Stimulated activated CD4-positive, alpha-beta T cell treated with anti-CD3 and anti-CD28 coated beads, Interleukin-2, amount 100 ng/mL, for 24 hours (primary cell): ENCODE measurements at regions not wholly inside any gene's neighbourhood (a gene's known extent, or its start where the extent isn't known, plus 50 kb on each side); places are given as distances from the start of the nearest gene placed in this dataset.
"Not testable (repeated sequence)": the region's sequence is repeated elsewhere in the genome, so short reads cannot be mapped to it uniquely, and the experiment has no call there.

ENCODE experiments used
- DNase-seq, 2 donors: peaks; one replicate each; pipeline ENCODE4 v3.0.0-alpha.2; 2020

DNA sequence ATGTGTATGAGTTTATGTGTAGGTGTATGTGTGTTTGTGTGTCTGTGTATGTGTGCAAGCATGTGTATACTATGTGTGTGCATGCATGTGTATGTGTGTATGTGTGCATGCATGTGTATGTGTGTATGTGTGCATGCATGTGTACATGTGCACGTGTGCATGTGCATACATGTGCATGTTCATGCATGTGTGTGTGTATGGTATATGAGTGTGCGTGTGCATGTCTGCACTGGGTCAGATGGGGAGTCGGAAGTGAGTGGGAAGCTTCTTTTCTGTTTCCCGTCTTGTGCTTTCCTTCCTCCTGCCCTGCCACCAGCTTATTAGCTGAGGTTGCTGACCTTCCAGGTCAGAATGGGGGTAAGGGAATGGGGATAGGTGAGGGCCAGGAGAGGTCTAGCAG lies 174.7 kb downstream of the MAP2K4 start:
- DNase-seq, result no peak

- DNase-seq, result no peak
Measured at GRCh38 chr17:12201294-12201880, 180.7 kb downstream of the MAP2K4 start.

DNA sequence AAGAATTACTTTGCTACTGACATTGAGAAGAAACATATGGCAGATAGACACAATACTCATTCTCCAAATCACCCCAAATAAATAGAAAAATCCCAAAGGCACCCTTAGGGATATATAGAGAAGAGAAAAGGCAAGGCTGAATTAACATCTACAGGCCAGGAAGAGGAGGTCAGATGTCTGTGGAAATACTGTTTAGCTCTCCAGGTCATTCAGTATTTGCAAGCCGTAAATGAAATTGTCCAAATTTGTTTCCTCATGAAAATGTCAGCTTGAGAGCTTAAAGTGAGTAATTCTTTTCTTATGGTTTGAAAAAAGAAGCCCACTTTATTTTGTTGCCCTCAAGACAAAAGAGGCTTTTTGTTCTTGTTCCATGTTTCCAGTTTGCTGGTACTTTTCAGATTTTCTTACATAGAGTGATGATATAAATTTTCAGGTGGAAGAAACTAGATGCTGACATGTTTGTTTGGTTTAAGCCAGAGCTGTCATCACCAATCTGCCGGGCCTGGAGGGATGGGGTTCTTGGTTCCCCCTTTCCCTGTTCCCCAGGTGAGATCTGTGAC lies 189.0 kb downstream of the MAP2K4 start:
- no peak for DNase-seq

DNA sequence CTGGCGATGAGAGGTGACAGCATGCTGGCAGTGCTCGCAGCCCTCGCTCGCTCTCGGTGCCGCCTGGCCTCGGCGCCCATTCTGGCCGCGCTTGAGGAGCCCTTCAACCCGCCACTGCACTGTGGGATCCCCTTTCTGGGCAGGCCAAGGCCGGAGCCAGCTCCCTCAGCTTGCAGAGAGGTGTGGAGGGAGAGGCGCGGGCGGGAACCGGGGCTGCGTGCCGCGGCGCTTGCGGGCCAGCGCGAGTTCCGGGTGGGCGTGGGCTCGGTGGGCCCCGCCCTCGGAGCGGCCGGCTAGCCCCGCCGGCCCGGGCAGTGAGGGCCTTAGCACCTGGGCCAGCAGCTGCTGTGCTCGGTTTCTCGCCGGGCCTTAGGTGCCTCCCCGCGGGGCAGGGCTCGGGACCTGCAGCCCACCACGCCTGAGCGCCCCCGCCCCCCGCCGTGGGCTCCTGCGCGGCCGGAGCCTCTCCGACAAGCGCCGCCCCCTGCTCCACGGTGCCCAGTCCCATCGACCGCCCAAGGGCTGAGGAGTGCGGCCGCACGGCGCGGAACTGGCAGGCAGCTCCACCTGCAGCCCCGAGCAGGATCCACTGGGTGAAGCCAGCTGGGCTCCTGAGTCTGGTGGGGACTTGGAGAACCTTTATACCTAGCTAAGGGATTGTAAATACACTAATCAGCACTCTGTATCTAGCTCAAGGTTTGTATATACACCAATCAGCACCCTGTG lies 200.2 kb downstream of the MAP2K4 start:
- not testable (repeated sequence) for DNase-seq

DNA sequence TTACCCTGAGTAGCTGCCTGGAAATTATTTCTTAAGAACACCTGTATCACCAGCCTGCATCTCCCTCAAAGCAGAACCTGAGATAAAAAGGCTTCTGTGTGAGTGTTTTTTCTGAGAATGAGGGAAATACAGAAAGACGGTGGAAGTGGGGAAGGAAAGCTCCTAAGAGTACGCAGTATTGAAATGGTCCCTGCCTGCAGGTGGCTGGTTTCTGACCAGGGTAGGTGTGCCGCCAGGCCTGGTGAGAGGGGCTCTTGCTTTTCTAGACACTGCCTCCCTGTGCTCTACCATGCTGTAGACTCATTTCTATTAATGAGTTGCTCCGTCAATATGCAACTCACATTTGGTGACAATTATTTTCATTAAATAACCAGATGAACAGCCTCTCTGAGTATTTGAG lies 201.7 kb downstream of the MAP2K4 start:
- DNase-seq, result no peak

GRCh38 chr17:12227547-12227946 lies 206.9 kb downstream of the MAP2K4 start:
- DNase-seq, result no peak

DNA sequence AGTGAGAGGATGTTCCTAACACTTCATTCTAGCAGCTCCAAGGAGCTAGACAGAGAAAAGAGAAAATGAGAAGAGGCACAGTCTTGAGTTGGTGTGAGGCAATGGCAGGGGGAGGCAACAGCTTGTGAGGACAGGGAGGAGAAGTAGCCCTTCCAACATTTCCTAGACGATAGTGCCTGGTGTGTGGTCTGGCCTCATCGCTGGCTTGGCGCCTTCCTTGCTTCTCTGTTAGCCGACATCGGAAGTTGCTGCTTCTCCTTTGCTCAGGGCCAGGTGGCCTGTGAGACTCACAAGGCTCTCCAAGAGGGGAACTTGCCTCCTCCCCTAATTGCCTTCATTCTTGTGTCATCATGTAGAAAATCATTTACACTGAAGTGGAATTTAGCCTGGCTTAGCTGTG lies 208.7 kb downstream of the MAP2K4 start:
- no peak for DNase-seq

DNA sequence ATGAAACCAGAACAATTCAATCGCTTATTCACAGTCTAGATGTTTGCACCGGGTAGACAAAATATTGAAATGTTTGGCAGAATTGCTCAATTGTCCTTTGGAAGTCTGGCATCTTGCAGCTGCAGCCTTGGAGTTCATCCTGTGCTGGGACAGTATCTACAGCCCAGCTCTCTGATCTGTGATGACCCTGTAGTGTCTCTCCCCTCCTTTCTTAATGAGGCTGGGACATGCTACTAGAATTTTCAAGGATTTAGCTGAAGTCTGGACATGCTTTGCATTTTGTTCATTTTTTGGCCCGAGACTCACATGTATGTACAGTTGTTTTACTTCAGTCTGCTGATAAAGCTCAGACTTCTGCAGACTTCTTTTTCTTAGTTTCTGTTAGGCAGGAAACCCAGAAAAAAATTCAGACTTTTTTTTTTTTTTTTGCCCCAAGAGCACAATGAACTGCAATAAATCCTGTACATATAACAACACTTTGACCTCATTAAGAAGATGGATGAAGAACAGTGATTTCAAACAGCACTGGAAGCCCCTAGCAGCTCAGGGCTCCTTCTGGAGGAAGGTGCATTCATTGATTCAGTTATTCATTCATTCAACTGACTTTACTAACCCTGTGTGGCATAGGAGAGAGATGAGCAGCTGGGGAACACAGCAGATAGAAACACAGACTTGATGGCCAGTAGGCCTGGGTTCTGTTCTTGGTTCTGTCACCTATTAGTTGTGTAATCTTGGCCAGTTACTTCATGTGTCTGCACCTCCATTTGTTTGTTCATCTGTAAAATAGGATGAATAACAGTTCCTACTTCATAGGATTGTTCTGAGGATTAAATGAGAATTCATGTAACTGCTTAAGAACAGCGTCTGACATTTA lies 210.0 kb downstream of the MAP2K4 start:
- DNase-seq, result no peak

GRCh38 chr17:12231355-12231682 lies 210.6 kb downstream of the MAP2K4 start:
- DNase-seq, result no peak

DNA sequence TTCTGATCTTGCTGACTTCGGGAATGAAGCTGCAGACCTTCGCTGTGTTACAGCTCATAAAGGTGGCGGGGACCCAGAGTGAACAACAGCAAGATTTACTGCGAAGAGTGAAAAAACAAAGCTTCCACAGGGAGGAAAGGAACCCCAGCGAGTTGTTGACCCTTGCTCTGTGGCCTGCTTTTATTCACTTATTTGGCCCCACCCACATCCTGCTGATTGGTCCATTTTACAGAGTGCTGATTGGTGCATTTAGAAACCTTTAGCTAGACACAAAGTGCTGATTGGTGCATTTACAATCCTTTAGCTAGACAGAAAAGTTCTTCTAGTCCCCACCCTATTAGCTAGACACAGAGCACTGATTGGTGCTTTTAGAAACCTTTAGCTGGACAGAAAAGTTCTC lies 218.3 kb downstream of the MAP2K4 start:
- DNase-seq, result not testable (repeated sequence)

DNA sequence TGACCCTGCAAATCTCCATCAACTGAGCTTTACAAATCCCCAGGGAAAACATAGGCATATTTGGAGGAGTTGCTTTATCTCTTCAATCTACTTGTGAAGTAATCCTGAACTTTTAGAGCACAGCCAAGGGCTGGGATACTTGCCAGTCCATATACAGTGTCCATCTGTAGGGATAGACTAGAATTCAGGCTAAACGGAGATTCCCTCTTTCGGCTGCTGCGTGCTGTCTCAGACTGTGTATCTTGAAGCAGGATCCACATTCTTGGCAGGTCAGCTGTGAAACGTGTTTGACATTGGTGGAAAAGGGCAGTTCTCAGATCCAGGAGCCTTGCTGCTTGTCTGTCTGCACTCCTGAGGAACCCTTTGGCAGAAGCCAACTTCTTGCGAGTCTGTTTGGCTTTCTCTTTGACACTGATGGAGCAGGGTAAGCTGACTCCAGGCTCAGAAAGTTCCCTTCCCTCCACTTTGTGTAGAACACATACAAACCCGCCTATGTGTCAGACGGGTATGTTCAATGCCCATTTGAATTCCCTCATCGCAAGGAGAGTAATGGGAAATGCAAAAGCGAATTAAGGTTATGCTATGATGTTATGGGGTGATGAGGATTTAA lies 221.8 kb downstream of the MAP2K4 start:
- no peak for DNase-seq

GRCh38 chr17:12247761-12248160 lies 227.1 kb downstream of the MAP2K4 start:
- DNase-seq, result no peak

GRCh38 chr17:12250973-12251372 lies 230.3 kb downstream of the MAP2K4 start:
- no peak for DNase-seq

GRCh38 chr17:12252462-12252861 lies 231.8 kb downstream of the MAP2K4 start:
- DNase-seq, result no peak

GRCh38 chr17:12254460-12254859 lies 233.8 kb downstream of the MAP2K4 start:
- no peak for DNase-seq

GRCh38 chr17:12256380-12256995 lies 235.8 kb downstream of the MAP2K4 start:
- peak in 1 of 2 donors; percentile 4 for DNase-seq

DNA sequence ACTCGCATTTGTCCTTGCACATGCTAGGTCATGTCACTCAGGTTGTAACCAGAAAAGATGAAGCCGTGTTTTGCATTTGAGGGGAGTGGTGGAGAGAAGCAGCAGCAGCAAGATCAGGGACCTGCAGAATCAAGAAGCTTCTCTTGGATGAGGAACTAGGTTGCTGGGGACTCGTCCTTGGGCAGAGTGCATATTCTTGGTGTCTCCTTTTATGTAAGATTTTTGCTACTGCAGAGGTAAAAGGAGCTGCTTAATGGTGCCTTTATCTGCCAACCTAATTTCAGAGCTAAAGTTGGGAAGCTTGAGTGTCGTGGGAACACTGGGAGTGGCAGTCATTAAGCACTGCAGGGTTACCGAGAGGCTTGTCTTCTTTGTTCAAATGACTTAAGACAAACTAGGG lies 236.5 kb downstream of the MAP2K4 start:
- no peak for DNase-seq

- DNase-seq, result no peak
Measured at GRCh38 chr17:12261354-12261753, 240.7 kb downstream of the MAP2K4 start.

- DNase-seq, result no peak
Measured at GRCh38 chr17:12269751-12270150, 249.1 kb downstream of the MAP2K4 start.

GRCh38 chr17:12277827-12278226 lies 257.1 kb downstream of the MAP2K4 start:
- no peak for DNase-seq

DNA sequence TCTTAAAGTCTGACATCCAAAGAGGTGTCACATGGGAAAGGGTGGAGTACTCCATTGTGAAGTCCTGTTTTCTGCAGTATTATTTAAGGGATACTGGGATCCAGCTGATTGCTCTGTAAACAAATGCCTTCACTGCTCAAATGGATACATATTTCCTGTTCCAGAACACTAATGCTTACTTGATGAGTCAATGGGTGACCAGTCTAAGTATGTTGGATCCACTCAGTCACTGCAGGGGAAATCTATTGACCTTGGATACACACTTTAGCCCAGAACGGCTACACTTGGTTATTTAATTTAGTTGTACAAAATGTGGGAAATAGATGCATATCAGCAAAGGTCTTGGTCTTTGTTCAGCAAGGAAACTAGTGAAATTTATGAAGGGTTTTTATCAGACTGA lies 261.4 kb downstream of the MAP2K4 start:
- no peak for DNase-seq

DNA sequence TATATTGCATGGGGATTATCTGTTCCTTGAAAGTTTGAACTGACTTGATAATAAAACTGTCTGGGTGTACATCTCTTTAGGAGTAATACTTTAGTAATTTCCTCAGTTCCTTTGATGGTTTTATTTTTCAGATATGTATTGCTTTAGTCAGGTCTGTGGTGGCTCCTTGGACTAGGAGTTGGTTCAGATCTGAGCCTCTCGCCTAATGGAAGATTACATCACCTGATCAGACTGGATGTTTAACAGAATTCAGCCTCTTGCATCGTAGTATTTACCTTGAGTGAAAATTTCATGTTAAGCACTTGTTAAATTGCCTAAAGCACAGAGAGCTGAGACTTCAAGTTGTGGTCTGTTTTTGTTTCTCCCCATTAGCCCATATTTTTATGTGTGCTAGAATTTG lies 267.3 kb downstream of the MAP2K4 start:
- no peak for DNase-seq

DNA sequence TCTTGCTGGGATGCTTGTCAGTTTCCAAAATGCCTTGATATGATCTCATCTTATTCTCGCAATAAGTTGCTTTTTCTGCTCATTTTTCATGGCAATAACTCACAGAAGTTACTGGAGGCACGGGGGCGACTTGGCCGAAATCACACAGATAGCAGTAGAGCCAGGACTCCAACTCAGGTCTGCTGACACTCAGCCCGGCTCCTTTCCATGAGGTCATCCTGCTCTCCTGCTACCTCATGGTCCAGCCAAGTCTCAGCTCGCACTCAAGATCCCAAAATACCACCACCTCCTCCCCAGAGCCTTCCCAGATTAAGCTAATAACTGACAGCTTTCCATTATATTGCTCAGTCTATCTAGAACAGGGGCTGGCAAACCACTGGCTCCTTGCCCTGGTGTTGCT lies 269.5 kb downstream of the MAP2K4 start:
- no peak for DNase-seq
